Endothelial cell (in vitro differentiated cells): ENCODE measurements at regions not wholly inside any gene's neighbourhood (a gene's known extent, or its start where the extent isn't known, plus 50 kb on each side); places are given as distances from the start of the nearest gene placed in this dataset.
A peak's percentile ranks its signal among the peaks of the same experiment; 100 is the strongest.

Source experiments
- DNase-seq: peaks from one replicate; pipeline ENCODE4 v3.0.0; 2021; ENCODE audit warnings: low spot score
- H3K27ac Mint-ChIP-seq: one replicate; pipeline ENCODE4 v1.8.0; 2021; ENCODE audit warnings: mixed read lengths, inconsistent platforms; ENCODE audit not compliant: unreplicated experiment
- H3K27me3 Mint-ChIP-seq: one replicate; pipeline ENCODE4 v1.8.0; 2021; ENCODE audit warnings: mild to moderate bottlenecking, moderate library complexity, mixed read lengths, inconsistent platforms; ENCODE audit not compliant: unreplicated experiment
- H3K36me3 Mint-ChIP-seq: one replicate; pipeline ENCODE4 v1.8.0; 2021; ENCODE audit warnings: mild to moderate bottlenecking, low read depth, mixed read lengths, inconsistent platforms; ENCODE audit not compliant: unreplicated experiment
- H3K4me1 Mint-ChIP-seq: one replicate; pipeline ENCODE4 v1.8.0; 2021; ENCODE audit warnings: mild to moderate bottlenecking, mixed read lengths, inconsistent platforms; ENCODE audit not compliant: unreplicated experiment
- H3K4me3 Mint-ChIP-seq: one replicate; pipeline ENCODE4 v1.8.0; 2021; ENCODE audit warnings: mild to moderate bottlenecking, mixed read lengths, inconsistent platforms; ENCODE audit not compliant: unreplicated experiment
- H3K9me3 Mint-ChIP-seq: one replicate; pipeline ENCODE4 v1.8.0; 2021; ENCODE audit warnings: mixed read lengths, inconsistent platforms; ENCODE audit not compliant: unreplicated experiment
- CTCF ChIP-seq: fragments of 200-600 bp; sonication (generic); IDR thresholded peaks from one replicate; pipeline ENCODE4 v1.5.0; 2021; ENCODE audit warnings: antibody characterized with exemption; ENCODE audit not compliant: unreplicated experiment

DNA sequence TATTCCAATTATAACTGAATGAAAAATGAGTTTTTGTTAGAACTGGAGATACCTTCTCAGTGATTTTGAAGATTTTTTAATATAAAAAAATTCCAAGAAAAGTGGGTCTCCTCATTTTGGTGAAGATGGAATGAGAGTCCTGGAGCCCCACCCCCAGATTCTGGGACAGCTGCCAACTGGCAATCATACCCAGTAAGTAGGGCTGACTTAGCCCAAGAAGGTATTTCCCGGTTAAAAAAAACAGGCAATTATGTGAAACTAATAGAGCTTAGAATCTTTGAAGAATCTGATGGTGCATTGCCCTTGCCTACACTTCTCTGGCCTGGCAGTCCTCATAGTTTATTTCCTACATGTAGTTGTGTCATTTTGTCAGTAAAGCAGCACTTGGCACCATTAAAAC is 52.8 kb upstream of the VWDE start:
- TF ChIP-seq CTCF, result no peak
- H3K9me3 Mint-ChIP-seq, result no peaks in the 10 kb centered on the region
- H3K4me3 Mint-ChIP-seq, result no peak overlapping the region
- no peak for DNase-seq
- no peaks in the 10 kb centered on the region for H3K36me3 Mint-ChIP-seq
- H3K27ac Mint-ChIP-seq, result no peak overlapping the region
- no peaks in the 10 kb centered on the region for H3K27me3 Mint-ChIP-seq
- no peaks in the 10 kb centered on the region for H3K4me1 Mint-ChIP-seq

DNA sequence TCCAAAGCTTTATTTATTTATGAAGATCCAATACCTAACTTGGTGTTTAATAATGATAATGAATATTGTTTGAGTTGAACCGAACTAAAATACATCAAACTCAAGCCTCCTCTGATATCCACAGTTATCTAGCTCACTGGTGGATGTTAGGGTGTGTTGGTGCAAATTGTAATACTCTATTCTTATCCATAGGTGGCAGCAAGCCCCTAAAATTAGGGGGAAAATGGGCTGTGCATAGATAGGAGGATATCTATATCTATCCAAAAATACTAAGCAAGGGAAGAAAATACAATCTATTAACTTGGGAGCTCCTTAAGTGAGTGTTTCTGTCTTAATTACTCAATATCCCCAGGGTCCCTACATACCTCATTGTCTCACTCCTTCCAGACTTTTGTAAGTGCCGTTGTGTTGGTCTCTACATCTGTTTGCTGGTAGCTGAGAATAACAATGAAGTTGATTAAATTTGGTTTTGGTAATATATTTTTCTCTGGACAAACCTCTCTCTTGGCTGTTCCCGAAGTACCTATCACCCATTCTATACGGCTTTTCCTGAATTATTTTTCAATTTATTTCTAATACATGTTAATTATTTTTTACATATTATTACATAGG is 55.0 kb upstream of the VWDE start:
- H3K27me3 Mint-ChIP-seq, result no peaks in the 10 kb centered on the region
- H3K4me1 Mint-ChIP-seq, result no peaks in the 10 kb centered on the region
- H3K9me3 Mint-ChIP-seq, result no peaks in the 10 kb centered on the region
- no peaks in the 10 kb centered on the region for H3K36me3 Mint-ChIP-seq
- H3K27ac Mint-ChIP-seq, result no peak overlapping the region
- DNase-seq, result peak; percentile 14
- peak; percentile 87 for TF ChIP-seq CTCF
- H3K4me3 Mint-ChIP-seq, result no peak overlapping the region

GRCh38 chr7:12467837-12468236 is 64.2 kb upstream of the VWDE start:
- no peaks in the 10 kb centered on the region for H3K4me1 Mint-ChIP-seq
- no peak overlapping the region for H3K4me3 Mint-ChIP-seq
- no peak for TF ChIP-seq CTCF
- no peak for DNase-seq
- H3K27me3 Mint-ChIP-seq, result no peaks in the 10 kb centered on the region
- H3K27ac Mint-ChIP-seq, result no peak overlapping the region
- H3K9me3 Mint-ChIP-seq, result no peaks in the 10 kb centered on the region
- H3K36me3 Mint-ChIP-seq, result no peaks in the 10 kb centered on the region

- Mint-ChIP-seq H3K4me1 (no peaks in the 10 kb centered on the region), H3K4me3 (no peak overlapping the region), H3K27me3 (no peaks in the 10 kb centered on the region), H3K27ac (no peak overlapping the region), H3K9me3 (no peaks in the 10 kb centered on the region), H3K36me3 (no peaks in the 10 kb centered on the region)
- DNase-seq, result no peak
- TF ChIP-seq CTCF, result no peak
These were observed 65.9 kb upstream of the VWDE start for GRCh38 chr7:12469568-12469967.

GRCh38 chr7:12470930-12471329 is 67.3 kb upstream of the VWDE start:
- no peaks in the 10 kb centered on the region for H3K4me1 Mint-ChIP-seq
- no peak overlapping the region for H3K27ac Mint-ChIP-seq
- H3K27me3 Mint-ChIP-seq, result no peaks in the 10 kb centered on the region
- no peaks in the 10 kb centered on the region for H3K36me3 Mint-ChIP-seq
- H3K4me3 Mint-ChIP-seq, result no peak overlapping the region
- TF ChIP-seq CTCF, result no peak
- DNase-seq, result no peak
- no peaks in the 10 kb centered on the region for H3K9me3 Mint-ChIP-seq
